ENCODE measurements at regions not wholly inside any gene's neighbourhood (a gene's known extent, or its start where the extent isn't known, plus 50 kb on each side); places are given as distances from the start of the nearest gene placed in this dataset.
A peak's percentile ranks its signal among the peaks of the same experiment; 100 is the strongest.
"Not testable (repeated sequence)": the region's sequence is repeated elsewhere in the genome, so short reads cannot be mapped to it uniquely, and the experiment has no call there.

- Histone ChIP-seq H3K27me3 (ENCODE audit: control insufficient read depth, insufficient read depth, low read length, poor library complexity, severe bottlenecking) (no peaks in the 10 kb centered on the region), H3K36me3 (ENCODE audit: control insufficient read depth, insufficient read depth, low read length) (no peaks in the 10 kb centered on the region), H3K9me3 (ENCODE audit: control insufficient read depth, low read length) (no peaks in the 10 kb centered on the region), H3K27ac (ENCODE audit: insufficient read depth, low read depth, low read length, poor library complexity, severe bottlenecking) (no peak overlapping the region), H3K4me1 (ENCODE audit: control insufficient read depth, insufficient read depth, low read length) (no peaks in the 10 kb centered on the region), H3K4me3 (ENCODE audit: insufficient read depth, low read depth, low read length) (no peak overlapping the region)
- WGBS, 2 experiments, result 90 to 93% methylated on average over 12 to 14 of the region's 15 CpGs
Measured at GRCh38 chrX:114058988-114059418, 524.9 kb upstream of the HTR2C start.

GRCh38 chrX:114057422-114057821, 526.5 kb upstream of the HTR2C start:
- not testable (repeated sequence) for H3K27ac ChIP-seq (ENCODE audit: insufficient read depth, low read depth, low read length, poor library complexity, severe bottlenecking); H3K4me3 ChIP-seq (ENCODE audit: insufficient read depth, low read depth, low read length); H3K27me3 ChIP-seq (ENCODE audit: control insufficient read depth, insufficient read depth, low read length, poor library complexity, severe bottlenecking); H3K4me1 ChIP-seq (ENCODE audit: control insufficient read depth, insufficient read depth, low read length); H3K36me3 ChIP-seq (ENCODE audit: control insufficient read depth, insufficient read depth, low read length); H3K9me3 ChIP-seq (ENCODE audit: control insufficient read depth, low read length)
- 84 to 90% methylated on average over 10 to 11 of the region's 11 CpGs for WGBS, 2 experiments

GRCh38 chrX:114051667-114052315, 532.1 kb upstream of the HTR2C start:
- Histone ChIP-seq H3K27ac (ENCODE audit: insufficient read depth, low read depth, low read length, poor library complexity, severe bottlenecking) (no peak overlapping the region), H3K4me3 (ENCODE audit: insufficient read depth, low read depth, low read length) (no peak overlapping the region), H3K36me3 (ENCODE audit: control insufficient read depth, insufficient read depth, low read length) (no peaks in the 10 kb centered on the region), H3K27me3 (ENCODE audit: control insufficient read depth, insufficient read depth, low read length, poor library complexity, severe bottlenecking) (no peaks in the 10 kb centered on the region), H3K4me1 (ENCODE audit: control insufficient read depth, insufficient read depth, low read length) (no peaks in the 10 kb centered on the region), H3K9me3 (ENCODE audit: control insufficient read depth, low read length) (no peaks in the 10 kb centered on the region)
- WGBS, 2 experiments, result 87 to 91% methylated on average over 4 of the region's 4 CpGs

GRCh38 chrX:114050075-114050796, 533.6 kb upstream of the HTR2C start:
- H3K36me3 ChIP-seq (ENCODE audit: control insufficient read depth, insufficient read depth, low read length), result no peaks in the 10 kb centered on the region
- no peaks in the 10 kb centered on the region for H3K9me3 ChIP-seq (ENCODE audit: control insufficient read depth, low read length)
- no peaks in the 10 kb centered on the region for H3K4me1 ChIP-seq (ENCODE audit: control insufficient read depth, insufficient read depth, low read length)
- H3K4me3 ChIP-seq (ENCODE audit: insufficient read depth, low read depth, low read length), result no peak overlapping the region
- no peak overlapping the region for H3K27ac ChIP-seq (ENCODE audit: insufficient read depth, low read depth, low read length, poor library complexity, severe bottlenecking)
- 96% methylated on average over 6 to 7 of the region's 7 CpGs for WGBS, 2 experiments
- no peaks in the 10 kb centered on the region for H3K27me3 ChIP-seq (ENCODE audit: control insufficient read depth, insufficient read depth, low read length, poor library complexity, severe bottlenecking)

- Histone ChIP-seq H3K27me3 (ENCODE audit: control insufficient read depth, insufficient read depth, low read length, poor library complexity, severe bottlenecking) (no peaks in the 10 kb centered on the region), H3K36me3 (ENCODE audit: control insufficient read depth, insufficient read depth, low read length) (no peaks in the 10 kb centered on the region), H3K4me1 (ENCODE audit: control insufficient read depth, insufficient read depth, low read length) (no peaks in the 10 kb centered on the region), H3K27ac (ENCODE audit: insufficient read depth, low read depth, low read length, poor library complexity, severe bottlenecking) (no peak overlapping the region), H3K4me3 (ENCODE audit: insufficient read depth, low read depth, low read length) (no peak overlapping the region), H3K9me3 (ENCODE audit: control insufficient read depth, low read length) (no peaks in the 10 kb centered on the region)
- WGBS, 2 experiments, result 66 to 67% methylated on average over 3 of the region's 3 CpGs
Measured at GRCh38 chrX:114049063-114049462, 534.8 kb upstream of the HTR2C start.

GRCh38 chrX:114047558-114047957, 536.3 kb upstream of the HTR2C start:
- H3K9me3 ChIP-seq (ENCODE audit: control insufficient read depth, low read length), result no peaks in the 10 kb centered on the region
- no peak overlapping the region for H3K4me3 ChIP-seq (ENCODE audit: insufficient read depth, low read depth, low read length)
- no peaks in the 10 kb centered on the region for H3K27me3 ChIP-seq (ENCODE audit: control insufficient read depth, insufficient read depth, low read length, poor library complexity, severe bottlenecking)
- 59 to 63% methylated on average over 7 of the region's 7 CpGs for WGBS, 2 experiments
- H3K36me3 ChIP-seq (ENCODE audit: control insufficient read depth, insufficient read depth, low read length), result no peaks in the 10 kb centered on the region
- no peak overlapping the region for H3K27ac ChIP-seq (ENCODE audit: insufficient read depth, low read depth, low read length, poor library complexity, severe bottlenecking)
- no peaks in the 10 kb centered on the region for H3K4me1 ChIP-seq (ENCODE audit: control insufficient read depth, insufficient read depth, low read length)

- Histone ChIP-seq H3K4me1 (ENCODE audit: control insufficient read depth, insufficient read depth, low read length) (no peaks in the 10 kb centered on the region), H3K27ac (ENCODE audit: insufficient read depth, low read depth, low read length, poor library complexity, severe bottlenecking) (no peak overlapping the region), H3K27me3 (ENCODE audit: control insufficient read depth, insufficient read depth, low read length, poor library complexity, severe bottlenecking) (no peaks in the 10 kb centered on the region), H3K36me3 (ENCODE audit: control insufficient read depth, insufficient read depth, low read length) (no peaks in the 10 kb centered on the region), H3K4me3 (ENCODE audit: insufficient read depth, low read depth, low read length) (no peak overlapping the region), H3K9me3 (ENCODE audit: control insufficient read depth, low read length) (no peaks in the 10 kb centered on the region)
- WGBS, 2 experiments, result 92 to 98% methylated on average over 5 of the region's 6 CpGs
Measured at GRCh38 chrX:114046695-114047279, 537.1 kb upstream of the HTR2C start.

- H3K9me3 ChIP-seq (ENCODE audit: control insufficient read depth, low read length); H3K36me3 ChIP-seq (ENCODE audit: control insufficient read depth, insufficient read depth, low read length); H3K27me3 ChIP-seq (ENCODE audit: control insufficient read depth, insufficient read depth, low read length, poor library complexity, severe bottlenecking); H3K4me1 ChIP-seq (ENCODE audit: control insufficient read depth, insufficient read depth, low read length); H3K27ac ChIP-seq (ENCODE audit: insufficient read depth, low read depth, low read length, poor library complexity, severe bottlenecking): not testable (repeated sequence)
- peak overlapping the region; percentile 6 for H3K4me3 ChIP-seq (ENCODE audit: insufficient read depth, low read depth, low read length)
- 1 to 9% methylated on average over 7 to 8 of the region's 8 CpGs for WGBS, 2 experiments
Measured at GRCh38 chrX:114041470-114041869, 542.4 kb upstream of the HTR2C start.

- H3K27ac ChIP-seq (ENCODE audit: insufficient read depth, low read depth, low read length, poor library complexity, severe bottlenecking); H3K36me3 ChIP-seq (ENCODE audit: control insufficient read depth, insufficient read depth, low read length); H3K27me3 ChIP-seq (ENCODE audit: control insufficient read depth, insufficient read depth, low read length, poor library complexity, severe bottlenecking); H3K9me3 ChIP-seq (ENCODE audit: control insufficient read depth, low read length); H3K4me1 ChIP-seq (ENCODE audit: control insufficient read depth, insufficient read depth, low read length): not testable (repeated sequence)
- 6% methylated on average over 14 of the region's 18 CpGs for WGBS, 2 experiments
- peak overlapping the region; percentile 25 for H3K4me3 ChIP-seq (ENCODE audit: insufficient read depth, low read depth, low read length)
Measured at GRCh38 chrX:114040661-114041269, 543.1 kb upstream of the HTR2C start.

- H3K4me1 ChIP-seq (ENCODE audit: control insufficient read depth, insufficient read depth, low read length); H3K36me3 ChIP-seq (ENCODE audit: control insufficient read depth, insufficient read depth, low read length); H3K27me3 ChIP-seq (ENCODE audit: control insufficient read depth, insufficient read depth, low read length, poor library complexity, severe bottlenecking); H3K4me3 ChIP-seq (ENCODE audit: insufficient read depth, low read depth, low read length); H3K27ac ChIP-seq (ENCODE audit: insufficient read depth, low read depth, low read length, poor library complexity, severe bottlenecking); H3K9me3 ChIP-seq (ENCODE audit: control insufficient read depth, low read length): not testable (repeated sequence)
- WGBS, 2 experiments, result 3 to 18% methylated on average over 2 to 8 of the region's 8 CpGs
Measured at GRCh38 chrX:114040111-114040510, 543.8 kb upstream of the HTR2C start.

All from ectodermal cell (in vitro differentiated cells).